ENCODE measurements at regions not wholly inside any gene's neighbourhood (a gene's known extent, or its start where the extent isn't known, plus 50 kb on each side); places are given as distances from the start of the nearest gene placed in this dataset.

DNA sequence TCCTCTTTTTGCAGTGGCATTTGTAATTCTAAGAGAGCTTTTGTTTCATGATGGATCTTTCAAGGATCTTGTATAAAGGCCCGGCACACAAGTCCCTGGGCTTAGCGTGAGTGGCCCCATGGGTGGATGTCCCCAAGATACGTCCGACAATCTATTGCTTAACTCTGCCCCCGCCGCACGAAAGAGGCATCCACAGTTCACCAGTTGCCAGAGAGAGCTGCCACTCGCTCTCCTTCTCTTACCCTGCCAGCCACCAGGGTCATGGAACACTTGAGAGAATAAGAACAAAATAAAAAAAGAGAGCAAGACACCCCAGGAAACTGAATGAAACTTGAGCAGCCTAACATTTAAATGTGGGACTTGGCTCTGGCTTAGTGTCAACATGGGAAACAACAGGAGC lies 92.3 kb downstream of the CTAGE1 start:
- DNase-seq, result no peak

DNA sequence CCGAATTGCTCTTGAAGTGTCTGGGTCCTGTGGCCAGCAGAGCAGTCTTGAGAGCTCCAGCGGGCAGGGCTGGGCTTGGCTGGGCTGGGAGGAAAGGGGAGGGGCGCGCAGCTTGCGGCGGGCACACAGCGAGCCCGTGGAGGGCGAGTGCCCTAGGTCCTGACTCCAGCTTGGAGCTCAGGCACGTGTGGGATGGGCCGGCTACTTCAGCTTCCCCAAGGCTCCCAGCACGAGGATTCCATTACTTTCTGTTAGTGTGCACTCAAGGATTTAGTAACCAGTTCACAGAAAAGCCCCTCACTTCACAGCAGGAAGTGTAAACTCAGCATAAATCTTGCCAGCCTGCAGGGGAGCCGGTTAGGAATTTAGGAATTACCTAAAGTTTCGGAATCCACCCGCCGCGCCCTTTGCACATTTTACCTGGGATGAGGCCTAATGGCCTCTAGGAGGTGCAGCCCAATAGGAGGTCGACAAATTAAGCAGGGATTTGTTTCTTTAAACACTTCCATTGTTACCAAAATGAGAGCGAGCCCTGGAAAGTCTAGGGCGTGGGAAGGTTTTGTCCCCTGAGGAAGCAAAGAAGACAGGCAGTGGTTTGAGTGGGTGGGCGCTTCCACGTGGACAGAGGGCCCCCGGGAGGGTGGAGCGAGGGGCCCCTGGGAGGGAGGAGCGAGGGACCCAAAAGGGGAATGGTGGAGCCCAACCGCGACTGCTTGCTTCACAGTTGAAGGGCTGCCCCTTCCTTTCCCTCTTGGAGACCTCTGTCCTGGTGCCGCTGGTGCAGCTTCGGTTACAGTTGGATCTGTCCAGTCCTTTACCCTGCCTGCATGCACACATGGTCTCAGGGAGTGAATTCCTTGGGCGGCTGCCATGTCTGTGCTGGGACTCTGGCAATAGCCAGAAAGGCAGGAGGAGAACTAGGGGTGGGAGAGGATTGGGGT lies 93.3 kb downstream of the CTAGE1 start:
- DNase-seq, result no peak

- DNase-seq, result no peak
These were observed 95.4 kb downstream of the CTAGE1 start for GRCh38 chr18:22322243-22322691.

DNA sequence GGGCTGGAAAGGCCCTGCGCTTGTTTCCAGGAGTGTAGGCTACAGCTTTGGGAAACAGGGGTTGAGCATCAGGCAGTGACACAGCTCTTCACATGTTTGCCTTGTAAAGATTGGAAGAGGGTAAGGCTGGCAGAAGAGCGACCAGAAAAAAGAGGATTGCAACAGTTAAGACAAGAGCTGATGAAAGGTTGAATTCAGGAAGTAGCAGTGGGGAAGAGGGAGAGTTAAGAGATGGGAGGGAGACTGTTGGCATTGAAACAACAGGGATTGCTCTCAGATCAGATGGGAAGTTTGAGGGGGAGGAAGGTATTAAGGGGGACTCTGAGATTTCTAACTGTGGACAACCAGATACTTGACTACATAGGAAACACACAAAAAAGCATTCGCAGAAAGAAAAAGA lies 96.9 kb downstream of the CTAGE1 start:
- DNase-seq, result no peak

DNA sequence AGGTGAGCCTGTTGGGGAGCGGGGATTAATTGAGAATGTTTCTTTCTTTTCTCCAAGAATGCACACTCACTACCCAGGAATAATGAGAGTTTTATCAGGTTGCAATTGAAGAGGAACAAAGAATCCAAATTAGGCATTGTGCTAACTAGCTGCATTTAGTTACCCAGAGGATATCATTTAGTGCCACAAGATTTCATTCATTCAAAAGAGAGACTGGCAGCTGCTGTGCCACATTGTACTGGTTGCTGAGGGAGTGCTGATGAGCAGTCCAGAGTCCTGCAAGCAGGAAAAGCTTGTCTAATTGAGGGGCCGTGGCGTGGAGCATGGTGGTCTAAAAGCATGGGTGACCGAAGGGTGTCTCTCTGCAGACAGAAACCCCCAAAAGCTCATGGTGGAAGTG lies 97.6 kb downstream of the CTAGE1 start:
- no peak for DNase-seq

DNA sequence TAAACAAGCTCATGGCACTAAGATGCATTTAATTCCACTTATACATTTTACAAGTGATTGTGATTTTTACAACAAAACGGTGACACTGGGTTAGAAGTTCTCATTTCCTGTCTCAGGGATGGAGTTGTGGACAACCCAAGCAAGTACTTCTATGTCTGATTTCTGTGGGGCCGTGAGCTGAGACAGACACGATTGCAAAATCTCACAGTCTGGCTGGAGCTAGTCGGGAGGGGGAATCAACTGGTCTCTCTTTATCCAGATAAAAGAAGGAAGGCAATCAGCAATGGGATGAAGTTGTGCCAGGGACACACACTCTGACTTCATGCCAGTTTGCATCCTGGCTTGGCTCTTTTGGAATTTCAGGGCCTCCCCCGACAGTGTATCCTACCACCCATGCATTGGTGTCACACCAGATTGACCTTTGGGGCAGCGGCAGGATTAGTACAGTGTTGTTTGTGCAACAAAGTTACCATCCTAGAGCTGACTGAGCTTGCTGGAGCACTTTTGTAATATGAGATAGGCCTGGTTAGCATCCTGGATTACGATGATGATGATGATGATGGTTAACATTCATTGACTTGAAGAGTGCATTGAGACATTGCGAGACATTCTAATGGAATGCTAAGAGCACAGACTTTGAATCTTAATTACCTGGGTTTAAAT lies 98.8 kb downstream of the CTAGE1 start:
- no peak for DNase-seq

DNA sequence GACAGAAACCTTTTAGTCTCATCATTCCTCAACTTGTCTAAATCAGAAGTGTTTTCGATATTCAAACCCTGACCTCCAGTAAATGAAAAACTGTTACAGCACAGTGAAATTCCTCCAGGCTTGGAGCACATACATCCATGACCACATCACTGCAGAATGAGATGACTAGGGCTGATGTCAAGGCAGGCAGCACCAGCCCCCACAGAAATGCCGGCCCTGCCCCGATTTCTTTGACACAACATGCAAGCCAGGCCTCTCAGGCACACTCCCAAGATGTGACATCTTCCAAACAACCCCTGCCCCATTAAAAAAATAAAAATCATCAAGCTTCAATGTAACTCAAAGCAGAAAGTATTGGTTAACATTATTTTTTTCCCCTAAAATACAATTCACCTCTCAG lies 103.3 kb downstream of the CTAGE1 start:
- no peak for DNase-seq

GRCh38 chr18:22314001-22314400 lies 103.7 kb downstream of the CTAGE1 start:
- DNase-seq, result no peak

DNA sequence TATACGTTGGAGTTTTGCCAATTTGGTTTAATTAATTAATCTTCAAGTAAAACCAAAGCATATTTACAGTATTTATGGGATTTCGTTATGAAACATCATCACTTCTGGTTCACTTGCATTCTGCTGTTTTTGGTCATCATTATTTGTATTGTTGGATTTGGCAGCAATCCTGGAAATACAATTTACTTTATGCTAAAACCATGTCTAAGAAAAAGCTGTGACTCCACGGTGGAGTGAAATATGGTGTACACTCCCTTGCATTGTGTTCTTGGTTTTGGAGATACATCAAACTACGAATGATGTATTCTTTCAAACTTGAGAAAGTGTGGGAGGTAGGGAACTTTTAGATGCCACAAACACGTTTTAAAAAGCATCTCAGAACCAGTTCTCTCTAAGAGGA lies 106.4 kb downstream of the CTAGE1 start:
- DNase-seq, result no peak

- no peak for DNase-seq
These were observed 108.5 kb downstream of the CTAGE1 start for GRCh38 chr18:22309191-22309590.

DNA sequence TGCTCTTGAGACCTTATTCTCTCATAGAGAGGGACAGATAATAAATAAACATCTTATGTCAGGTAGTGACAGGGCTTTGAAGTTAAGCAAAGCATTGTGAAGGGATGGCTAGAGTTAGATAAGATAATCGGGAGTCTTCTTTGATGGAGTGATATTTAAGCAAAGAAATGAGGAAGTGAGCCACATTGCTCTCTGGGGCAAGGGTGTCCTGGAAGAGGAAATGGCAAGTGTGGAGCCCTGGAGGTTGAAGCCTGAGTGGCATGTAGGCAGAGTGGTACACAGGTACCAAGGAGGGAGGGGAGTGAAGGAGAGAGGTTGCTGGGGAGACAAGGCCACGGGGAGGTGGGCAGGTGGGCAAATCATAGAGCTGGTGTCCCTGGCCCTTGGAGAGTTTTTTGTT lies 110.2 kb downstream of the CTAGE1 start:
- no peak for DNase-seq

- DNase-seq, result no peak
These were observed 113.8 kb downstream of the CTAGE1 start for GRCh38 chr18:22303927-22304326.

DNA sequence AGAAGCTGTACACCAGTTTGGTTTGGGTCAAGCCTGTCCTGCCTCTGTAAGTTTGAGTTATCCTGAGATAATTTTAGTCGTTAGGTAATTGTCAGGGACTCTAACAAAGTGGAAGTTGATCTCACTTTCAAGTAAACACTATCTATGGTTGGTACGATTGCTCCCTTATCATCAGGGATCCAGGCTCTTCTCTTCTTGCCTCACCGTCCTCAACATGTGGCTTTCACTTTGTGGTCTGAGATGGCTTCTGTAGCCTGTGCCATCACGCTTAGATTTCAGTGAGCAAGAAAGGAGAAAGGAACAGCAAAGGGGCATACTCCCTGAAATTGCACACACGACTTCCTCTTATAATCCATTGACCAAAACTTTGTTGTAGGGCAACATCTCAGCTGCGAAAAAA lies 115.6 kb downstream of the CTAGE1 start:
- DNase-seq, result no peak

DNA sequence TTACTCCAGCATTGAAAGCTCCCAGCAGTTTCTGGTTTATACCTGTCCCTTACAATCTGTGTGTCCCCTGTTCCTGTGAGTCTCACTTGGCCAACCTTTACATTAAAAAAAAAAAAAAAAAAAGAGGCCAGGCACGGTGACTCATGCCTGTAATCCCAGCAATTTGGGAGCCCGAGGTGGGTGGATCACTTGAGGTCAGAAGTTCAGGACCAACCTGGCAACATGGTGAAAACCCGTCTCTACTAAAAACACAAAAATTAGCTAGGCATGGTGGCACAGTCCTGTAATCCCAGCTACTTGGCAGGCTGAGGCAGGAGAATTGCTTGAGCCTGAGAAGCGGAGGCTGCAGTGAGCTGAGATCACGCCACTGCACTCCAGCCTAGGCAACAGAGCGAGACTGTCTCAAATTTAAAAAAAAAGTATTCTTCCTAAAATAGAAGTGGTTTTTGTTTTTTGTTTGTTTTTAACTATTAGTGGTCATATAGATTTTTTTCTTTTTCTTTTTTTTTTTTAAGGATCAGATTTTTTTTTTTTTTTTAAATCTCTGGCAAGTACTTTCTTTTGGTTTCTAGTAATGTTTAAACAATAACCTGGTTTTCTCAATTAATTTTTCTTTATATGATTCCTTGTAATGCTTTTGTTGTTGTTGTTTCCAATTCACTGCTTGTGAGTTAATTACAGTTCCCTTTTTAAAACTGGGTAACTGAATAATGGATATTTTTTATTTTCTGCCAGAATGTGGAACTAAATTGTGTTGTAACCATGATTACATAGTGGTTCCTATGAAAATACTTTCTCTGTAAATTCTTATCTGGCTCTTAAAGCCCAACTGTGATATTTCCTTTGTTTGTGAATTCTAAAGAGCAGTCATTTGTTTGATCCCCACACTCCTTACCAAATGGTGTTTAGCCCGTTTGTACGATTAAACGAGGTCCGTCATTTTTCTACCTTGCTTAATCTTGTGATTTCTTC lies 116.8 kb downstream of the CTAGE1 start:
- no peak for DNase-seq

GRCh38 chr18:22297008-22297407 lies 120.7 kb downstream of the CTAGE1 start:
- DNase-seq, result no peak

DNA sequence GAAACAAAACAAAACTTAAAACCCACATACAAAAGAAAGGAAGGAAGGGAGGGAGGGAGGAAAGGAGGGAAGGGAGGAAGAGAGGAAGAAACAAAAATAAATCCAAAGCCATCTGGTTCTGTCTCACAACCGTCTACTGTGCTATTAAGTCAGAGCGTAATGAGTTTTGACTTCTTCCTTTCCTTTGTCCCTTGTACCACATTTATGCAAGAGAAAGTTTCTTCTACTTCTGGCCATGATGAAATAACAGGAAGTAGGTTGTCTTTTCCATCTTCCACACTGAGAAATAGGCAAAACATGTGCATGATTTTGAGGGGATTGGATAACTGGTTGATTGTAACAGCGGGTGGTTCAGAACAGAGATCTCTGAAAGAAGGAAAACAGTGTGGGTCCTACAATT lies 121.4 kb downstream of the CTAGE1 start:
- no peak for DNase-seq

- no peak for DNase-seq
These were observed 124.0 kb downstream of the GATA6 start for GRCh38 chr18:22293417-22293816.

DNA sequence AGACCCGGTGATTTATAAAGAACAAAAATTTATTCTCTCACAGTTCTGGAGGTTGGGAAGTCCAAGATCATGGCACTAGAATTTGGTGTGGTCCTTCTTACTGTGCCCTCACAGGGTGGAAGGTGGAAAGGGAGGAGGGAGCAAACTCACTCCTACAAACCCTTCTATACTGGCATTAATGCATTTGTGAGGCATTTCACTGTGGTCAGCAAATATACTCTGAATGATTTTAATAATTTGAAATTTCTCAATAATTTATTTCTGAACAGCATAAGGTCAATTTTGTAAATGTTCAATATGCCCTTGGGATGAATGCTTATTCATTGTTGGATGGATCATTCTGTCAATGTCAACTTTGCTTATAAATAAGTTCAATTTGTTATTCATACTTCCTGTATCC lies 120.6 kb downstream of the GATA6 start:
- no peak for DNase-seq

DNA sequence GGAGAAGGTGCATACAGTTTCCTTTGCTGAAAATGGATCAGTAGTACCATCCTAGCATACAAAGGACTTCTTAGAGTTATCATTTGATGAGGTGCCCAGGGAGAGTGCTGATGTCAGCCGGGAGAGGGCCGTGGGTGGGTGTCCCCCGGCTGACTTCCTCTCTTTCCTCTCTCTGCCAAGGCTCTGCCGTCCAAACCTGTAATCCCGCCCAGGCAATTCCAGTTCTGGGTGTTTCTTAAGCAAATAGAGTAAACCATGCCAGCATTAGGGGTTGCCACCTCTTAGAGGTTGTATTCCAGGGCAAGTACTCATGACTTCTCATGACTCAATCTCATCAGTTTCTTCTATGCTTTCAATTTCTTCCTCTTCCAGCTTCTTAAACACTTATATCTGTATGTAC lies 117.2 kb downstream of the GATA6 start:
- DNase-seq, result no peak

DNA sequence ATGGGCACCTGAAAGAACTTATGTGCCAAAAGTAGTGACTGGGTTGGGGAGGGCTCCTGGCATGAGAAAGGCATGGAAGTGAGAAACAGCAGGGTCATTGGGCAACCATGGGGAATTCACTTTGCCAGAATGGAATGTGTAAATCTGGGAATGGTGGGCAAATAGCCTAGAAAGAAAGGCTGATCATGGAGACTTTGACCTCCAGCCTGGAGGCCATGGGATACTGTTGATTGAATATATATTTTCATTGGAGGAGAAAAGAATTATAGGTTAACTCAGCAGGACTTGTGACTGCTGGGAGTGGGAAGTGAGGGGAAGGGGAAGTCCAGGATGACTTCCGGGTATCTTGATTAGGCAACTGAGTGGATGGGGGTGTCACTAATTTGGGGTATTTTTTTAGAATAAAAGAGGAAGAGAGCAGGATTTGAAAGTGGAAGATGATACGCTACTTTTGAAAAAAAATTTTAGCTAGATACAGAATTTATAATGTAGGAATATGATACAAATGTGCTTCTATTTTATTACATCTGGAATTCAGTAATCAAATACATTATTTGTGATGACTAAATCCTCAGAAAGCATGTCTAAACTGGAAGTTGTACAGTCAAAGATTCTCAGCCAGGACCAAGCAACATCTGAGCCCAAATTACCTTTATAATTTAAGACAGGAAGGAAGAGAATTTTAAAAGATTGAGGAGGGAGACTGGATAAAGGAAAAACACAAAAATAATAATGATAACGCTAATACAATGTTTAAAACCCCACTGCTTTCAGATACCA lies 116.2 kb downstream of the GATA6 start:
- no peak for DNase-seq

GRCh38 chr18:22284581-22285360 lies 115.4 kb downstream of the GATA6 start:
- no peak for DNase-seq
